ENCODE measurements at regions not wholly inside any gene's neighbourhood (a gene's known extent, or its start where the extent isn't known, plus 50 kb on each side); places are given as distances from the start of the nearest gene placed in this dataset.

DNA sequence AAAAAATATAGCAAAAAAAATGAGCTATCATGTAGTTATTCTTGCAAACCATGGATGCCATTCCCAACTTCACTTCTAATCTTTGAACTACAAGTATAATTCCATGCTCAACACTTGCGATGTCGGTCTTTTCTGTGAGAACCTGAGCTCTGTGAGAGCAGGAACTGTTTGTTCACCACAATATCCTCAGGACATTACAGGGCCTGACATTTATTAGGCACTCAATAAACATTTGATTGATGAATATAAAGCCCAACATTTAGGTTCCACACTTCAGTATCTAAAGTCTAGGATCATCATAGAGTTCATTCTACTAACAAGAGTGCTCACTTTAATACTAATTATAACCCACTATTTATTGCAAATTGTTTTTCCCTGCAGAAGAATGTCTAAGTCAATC is 211.6 kb upstream of the FAM241A start:
- no peaks in the 10 kb centered on the region for H3K9me3 Mint-ChIP-seq
- H3K27me3 Mint-ChIP-seq (ENCODE audit: low read depth in 3 of 3) = peaks cover 12 to 26% (median 16%) of the 10 kb centered on the region in 3 donors
- no peak overlapping the region for H3K4me3 ChIP-seq (replicated peaks in 1 of 3; ENCODE audit: low read depth in 2 of 3, low read length in 3 of 3)
- H3K9ac ChIP-seq (ENCODE audit: insufficient read depth, low read length, poor library complexity, severe bottlenecking) = no peak overlapping the region
- H4K20me1 ChIP-seq (ENCODE audit: insufficient read depth, low read length) = no peaks in the 10 kb centered on the region
- H3K27ac Mint-ChIP-seq = no peak overlapping the region
- H3K4me3 Mint-ChIP-seq = no peak overlapping the region
- H3K27ac ChIP-seq (ENCODE audit: low read depth in 1 of 2, low read length in 2 of 2) = no peak overlapping the region
- no peaks in the 10 kb centered on the region for H3K36me3 ChIP-seq (replicated peaks in 1 of 2; ENCODE audit: control insufficient read depth in 1 of 2, insufficient read depth in 2 of 2, low read length in 2 of 2)
- H3K4me2 ChIP-seq (replicated peaks; ENCODE audit: extremely low read depth, low read length, poor library complexity, severe bottlenecking) = no peak overlapping the region
- peaks cover 22 to 42% of the 10 kb centered on the region in 2 donors for H3K27me3 ChIP-seq (ENCODE audit: control insufficient read depth in 2 of 2, insufficient read depth in 2 of 2, low read length in 2 of 2)
- no peaks in the 10 kb centered on the region for H3K36me3 Mint-ChIP-seq
- no peaks in the 10 kb centered on the region for H3K79me2 ChIP-seq (ENCODE audit: insufficient read depth, low read length)
- TF ChIP-seq, protein P1, sequence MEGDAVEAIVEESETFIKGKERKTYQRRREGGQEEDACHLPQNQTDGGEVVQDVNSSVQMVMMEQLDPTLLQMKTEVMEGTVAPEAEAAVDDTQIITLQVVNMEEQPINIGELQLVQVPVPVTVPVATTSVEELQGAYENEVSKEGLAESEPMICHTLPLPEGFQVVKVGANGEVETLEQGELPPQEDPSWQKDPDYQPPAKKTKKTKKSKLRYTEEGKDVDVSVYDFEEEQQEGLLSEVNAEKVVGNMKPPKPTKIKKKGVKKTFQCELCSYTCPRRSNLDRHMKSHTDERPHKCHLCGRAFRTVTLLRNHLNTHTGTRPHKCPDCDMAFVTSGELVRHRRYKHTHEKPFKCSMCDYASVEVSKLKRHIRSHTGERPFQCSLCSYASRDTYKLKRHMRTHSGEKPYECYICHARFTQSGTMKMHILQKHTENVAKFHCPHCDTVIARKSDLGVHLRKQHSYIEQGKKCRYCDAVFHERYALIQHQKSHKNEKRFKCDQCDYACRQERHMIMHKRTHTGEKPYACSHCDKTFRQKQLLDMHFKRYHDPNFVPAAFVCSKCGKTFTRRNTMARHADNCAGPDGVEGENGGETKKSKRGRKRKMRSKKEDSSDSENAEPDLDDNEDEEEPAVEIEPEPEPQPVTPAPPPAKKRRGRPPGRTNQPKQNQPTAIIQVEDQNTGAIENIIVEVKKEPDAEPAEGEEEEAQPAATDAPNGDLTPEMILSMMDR (IDR thresholded peaks at IDR 0.05) = no peak
- H3K4me1 ChIP-seq (ENCODE audit: control insufficient read depth in 1 of 2, insufficient read depth in 2 of 2, low read length in 2 of 2) = peaks cover 0 to 3% of the 10 kb centered on the region in 2 donors
- no peaks in the 10 kb centered on the region for H3K9me3 ChIP-seq (replicated peaks in 1 of 2; ENCODE audit: control insufficient read depth in 1 of 2, insufficient read depth in 1 of 2, low read length in 2 of 2)
- 25% methylated on average over 2 of the region's 2 CpGs for WGBS (ENCODE audit: insufficient coverage)
- no peak for DNase-seq
- H2AFZ ChIP-seq (ENCODE audit: insufficient read depth, low read depth, low read length, poor library complexity, severe bottlenecking) = no peak overlapping the region
- intact Hi-C loops (cut with micrococcal nuclease) = no loop called here
- peaks cover 6% of the 10 kb centered on the region for H3K4me1 Mint-ChIP-seq

DNA sequence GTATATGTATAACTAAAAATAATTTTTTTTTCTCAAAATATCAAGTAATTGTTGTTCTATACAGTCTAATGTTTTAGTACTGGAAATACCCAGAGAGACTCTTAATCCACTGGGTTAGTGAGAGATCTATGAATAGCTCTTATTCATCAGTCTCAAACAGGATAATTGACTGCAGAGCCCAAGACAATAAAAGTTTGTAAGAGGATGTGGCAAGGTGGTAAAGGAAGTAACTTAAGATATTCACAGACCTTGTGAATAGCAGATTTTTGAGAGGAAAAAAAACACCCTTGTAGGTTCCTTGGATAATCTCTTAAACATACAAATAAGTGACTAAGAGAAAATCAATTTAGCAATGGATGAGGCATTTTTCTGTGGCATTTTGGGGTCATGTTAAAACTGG is 210.9 kb upstream of the FAM241A start:
- no peaks in the 10 kb centered on the region for H3K79me2 ChIP-seq (ENCODE audit: insufficient read depth, low read length)
- H3K9me3 Mint-ChIP-seq = no peaks in the 10 kb centered on the region
- no peak overlapping the region for H3K4me2 ChIP-seq (replicated peaks; ENCODE audit: extremely low read depth, low read length, poor library complexity, severe bottlenecking)
- no peak overlapping the region for H3K27ac ChIP-seq (ENCODE audit: low read depth in 1 of 2, low read length in 2 of 2)
- no peak for DNase-seq
- no peak overlapping the region for H3K27ac Mint-ChIP-seq
- no peaks in the 10 kb centered on the region for H3K36me3 ChIP-seq (replicated peaks in 1 of 2; ENCODE audit: control insufficient read depth in 1 of 2, insufficient read depth in 2 of 2, low read length in 2 of 2)
- H3K27me3 Mint-ChIP-seq (ENCODE audit: low read depth in 3 of 3) = peaks cover 14 to 26% (median 17%) of the 10 kb centered on the region in 3 donors
- H2AFZ ChIP-seq (ENCODE audit: insufficient read depth, low read depth, low read length, poor library complexity, severe bottlenecking) = no peak overlapping the region
- H3K4me3 ChIP-seq (replicated peaks in 1 of 3; ENCODE audit: low read depth in 2 of 3, low read length in 3 of 3) = no peak overlapping the region
- no peaks in the 10 kb centered on the region for H3K36me3 Mint-ChIP-seq
- peaks cover 6% of the 10 kb centered on the region for H3K4me1 Mint-ChIP-seq
- peaks cover 22 to 42% of the 10 kb centered on the region in 2 donors for H3K27me3 ChIP-seq (ENCODE audit: control insufficient read depth in 2 of 2, insufficient read depth in 2 of 2, low read length in 2 of 2)
- intact Hi-C loops (cut with micrococcal nuclease) = no loop called here
- TF ChIP-seq, protein P1 (IDR thresholded peaks at IDR 0.05) = no peak
- H4K20me1 ChIP-seq (ENCODE audit: insufficient read depth, low read length) = no peaks in the 10 kb centered on the region
- peaks cover 0 to 3% of the 10 kb centered on the region in 2 donors for H3K4me1 ChIP-seq (ENCODE audit: control insufficient read depth in 1 of 2, insufficient read depth in 2 of 2, low read length in 2 of 2)
- H3K4me3 Mint-ChIP-seq = no peak overlapping the region
- H3K9ac ChIP-seq (ENCODE audit: insufficient read depth, low read length, poor library complexity, severe bottlenecking) = no peak overlapping the region
- H3K9me3 ChIP-seq (replicated peaks in 1 of 2; ENCODE audit: control insufficient read depth in 1 of 2, insufficient read depth in 1 of 2, low read length in 2 of 2) = no peaks in the 10 kb centered on the region

All from CD14-positive monocyte (primary cell).